ENCODE measurements at regions not wholly inside any gene's neighbourhood (a gene's known extent, or its start where the extent isn't known, plus 50 kb on each side); places are given as distances from the start of the nearest gene placed in this dataset.

DNA sequence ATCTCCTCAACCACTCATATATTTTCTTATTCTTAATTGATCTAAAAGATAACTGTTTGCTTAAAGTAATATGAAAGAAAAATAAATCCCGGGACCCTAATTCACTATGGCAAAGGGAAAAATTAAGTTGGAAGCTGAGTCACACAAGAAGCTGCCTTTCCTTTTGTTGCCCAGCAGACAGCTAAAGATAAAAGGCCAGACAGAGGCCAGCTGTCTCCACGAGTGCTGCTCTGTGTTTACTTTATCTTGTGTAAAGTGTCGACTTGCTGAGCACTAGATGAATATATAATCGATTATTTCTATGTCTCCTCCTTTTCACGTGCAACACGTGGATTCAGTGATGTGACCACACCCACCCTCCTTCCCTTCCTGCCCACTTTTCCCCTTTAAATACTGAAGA is 52.8 kb upstream of the NSMCE3 start:
- no peak overlapping the region for H3K27ac ChIP-seq
- TF ChIP-seq, protein P1, sequence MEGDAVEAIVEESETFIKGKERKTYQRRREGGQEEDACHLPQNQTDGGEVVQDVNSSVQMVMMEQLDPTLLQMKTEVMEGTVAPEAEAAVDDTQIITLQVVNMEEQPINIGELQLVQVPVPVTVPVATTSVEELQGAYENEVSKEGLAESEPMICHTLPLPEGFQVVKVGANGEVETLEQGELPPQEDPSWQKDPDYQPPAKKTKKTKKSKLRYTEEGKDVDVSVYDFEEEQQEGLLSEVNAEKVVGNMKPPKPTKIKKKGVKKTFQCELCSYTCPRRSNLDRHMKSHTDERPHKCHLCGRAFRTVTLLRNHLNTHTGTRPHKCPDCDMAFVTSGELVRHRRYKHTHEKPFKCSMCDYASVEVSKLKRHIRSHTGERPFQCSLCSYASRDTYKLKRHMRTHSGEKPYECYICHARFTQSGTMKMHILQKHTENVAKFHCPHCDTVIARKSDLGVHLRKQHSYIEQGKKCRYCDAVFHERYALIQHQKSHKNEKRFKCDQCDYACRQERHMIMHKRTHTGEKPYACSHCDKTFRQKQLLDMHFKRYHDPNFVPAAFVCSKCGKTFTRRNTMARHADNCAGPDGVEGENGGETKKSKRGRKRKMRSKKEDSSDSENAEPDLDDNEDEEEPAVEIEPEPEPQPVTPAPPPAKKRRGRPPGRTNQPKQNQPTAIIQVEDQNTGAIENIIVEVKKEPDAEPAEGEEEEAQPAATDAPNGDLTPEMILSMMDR (conservative IDR thresholded peaks at IDR 0.05) = no peak
- TF ChIP-seq ZFX (IDR thresholded peaks at IDR 0.05) = no peak

DNA sequence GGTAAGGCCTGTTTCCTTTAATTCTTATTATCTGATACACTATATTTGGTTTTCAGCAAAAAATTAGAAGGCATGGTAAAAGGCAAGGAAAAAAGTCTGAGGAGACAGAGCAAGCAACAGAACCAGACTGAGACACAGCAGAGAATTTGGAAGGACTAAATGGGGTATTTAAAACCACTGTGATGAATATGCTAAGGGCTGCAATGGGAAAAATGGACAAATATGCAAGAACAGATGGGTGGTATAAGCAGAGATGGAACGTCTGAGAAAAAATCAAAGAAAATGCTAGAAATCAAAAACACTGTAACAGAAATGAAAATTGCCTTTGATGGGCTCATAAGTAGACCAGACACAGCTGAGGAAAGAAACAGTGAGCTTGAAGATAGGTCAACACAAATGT is 50.8 kb upstream of the NSMCE3 start:
- TF ChIP-seq, protein P1 (conservative IDR thresholded peaks at IDR 0.05) = no peak
- TF ChIP-seq ZFX (IDR thresholded peaks at IDR 0.05) = no peak
- no peak overlapping the region for H3K27ac ChIP-seq

DNA sequence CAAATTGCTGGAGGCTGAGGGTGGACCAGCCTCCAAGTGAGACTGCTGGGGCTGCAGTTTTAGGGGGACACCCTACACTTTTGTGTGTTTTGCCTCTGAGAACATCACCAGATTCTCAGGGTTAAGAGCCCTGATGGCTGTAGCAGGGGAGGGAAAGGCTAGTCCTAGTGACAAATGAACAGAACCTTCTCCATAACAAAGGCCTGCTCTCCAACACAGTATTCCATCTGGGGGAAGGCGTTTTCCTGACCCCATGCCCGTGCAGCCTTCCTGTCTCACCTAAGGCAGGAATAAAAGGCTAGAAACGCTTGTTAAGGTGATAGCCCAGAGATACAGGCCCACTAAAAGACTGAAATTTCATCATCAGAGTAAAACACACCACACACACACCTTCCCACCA is 50.2 kb upstream of the NSMCE3 start:
- H3K27ac ChIP-seq = no peak overlapping the region
- TF ChIP-seq, protein P1 (conservative IDR thresholded peaks at IDR 0.05) = no peak
- no peak for TF ChIP-seq ZFX (IDR thresholded peaks at IDR 0.05)

Measured in C4-2B (cell line).